ENCODE measurements at regions not wholly inside any gene's neighbourhood (a gene's known extent, or its start where the extent isn't known, plus 50 kb on each side); places are given as distances from the start of the nearest gene placed in this dataset.

GRCh38 chr11:79942090-79942489 is 501.3 kb upstream of the TENM4 start:
- no peak for TF ChIP-seq ZNF8 (CRISPR knock-in tag; IDR thresholded peaks at IDR 0.05)
- TF ChIP-seq ZFP30 (CRISPR knock-in tag; IDR thresholded peaks at IDR 0.05), result no peak
- no peak for TF ChIP-seq ZC3H10 (CRISPR knock-in tag; IDR thresholded peaks at IDR 0.05)
- TF ChIP-seq TCF4 (CRISPR knock-in tag; IDR thresholded peaks at IDR 0.05; ENCODE audit: borderline replicate concordance), result no peak
- TF ChIP-seq ISL1 (CRISPR knock-in tag; IDR thresholded peaks at IDR 0.05), result no peak
- TF ChIP-seq BACH2 (CRISPR knock-in tag; IDR thresholded peaks at IDR 0.05; ENCODE audit: borderline replicate concordance), result no peak
- TF ChIP-seq, protein P1, sequence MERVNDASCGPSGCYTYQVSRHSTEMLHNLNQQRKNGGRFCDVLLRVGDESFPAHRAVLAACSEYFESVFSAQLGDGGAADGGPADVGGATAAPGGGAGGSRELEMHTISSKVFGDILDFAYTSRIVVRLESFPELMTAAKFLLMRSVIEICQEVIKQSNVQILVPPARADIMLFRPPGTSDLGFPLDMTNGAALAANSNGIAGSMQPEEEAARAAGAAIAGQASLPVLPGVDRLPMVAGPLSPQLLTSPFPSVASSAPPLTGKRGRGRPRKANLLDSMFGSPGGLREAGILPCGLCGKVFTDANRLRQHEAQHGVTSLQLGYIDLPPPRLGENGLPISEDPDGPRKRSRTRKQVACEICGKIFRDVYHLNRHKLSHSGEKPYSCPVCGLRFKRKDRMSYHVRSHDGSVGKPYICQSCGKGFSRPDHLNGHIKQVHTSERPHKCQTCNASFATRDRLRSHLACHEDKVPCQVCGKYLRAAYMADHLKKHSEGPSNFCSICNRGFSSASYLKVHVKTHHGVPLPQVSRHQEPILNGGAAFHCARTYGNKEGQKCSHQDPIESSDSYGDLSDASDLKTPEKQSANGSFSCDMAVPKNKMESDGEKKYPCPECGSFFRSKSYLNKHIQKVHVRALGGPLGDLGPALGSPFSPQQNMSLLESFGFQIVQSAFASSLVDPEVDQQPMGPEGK (CRISPR knock-in tag; IDR thresholded peaks at IDR 0.05; ENCODE audit: borderline replicate concordance), result no peak

Measured in SK-N-SH treated with all-trans-retinoic acid at 6 μM for 48 hours (cell line).